ENCODE measurements at regions not wholly inside any gene's neighbourhood (a gene's known extent, or its start where the extent isn't known, plus 50 kb on each side); places are given as distances from the start of the nearest gene placed in this dataset.
A peak's percentile ranks its signal among the peaks of the same experiment; 100 is the strongest.
"Not testable (repeated sequence)": the region's sequence is repeated elsewhere in the genome, so short reads cannot be mapped to it uniquely, and the experiment has no call there.

DNA sequence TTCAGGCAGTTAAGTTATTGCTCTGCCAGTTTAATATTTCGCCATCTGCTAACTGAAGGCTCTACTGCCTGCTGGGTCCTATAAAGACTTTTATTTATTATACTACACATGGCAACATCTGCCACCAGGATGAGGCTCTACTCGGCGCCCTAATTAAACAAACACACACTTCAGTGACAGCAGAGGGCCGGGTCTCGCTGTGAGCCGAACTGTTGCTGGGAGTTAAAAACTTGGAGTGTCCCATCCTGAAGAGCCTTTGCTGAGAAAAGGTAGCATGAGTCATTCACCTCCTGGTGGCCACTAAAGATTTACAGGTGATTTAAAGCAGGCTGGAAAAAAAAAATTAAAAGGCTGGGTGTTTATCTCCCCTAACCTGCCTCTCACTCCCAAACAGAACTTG, 183.7 kb downstream of the NPIPA8 start:
- H3K27ac ChIP-seq (ENCODE audit: insufficient read depth in 1 of 2, low read depth in 1 of 2, low read length in 2 of 2, poor library complexity in 1 of 2, severe bottlenecking in 2 of 2); H3K4me3 ChIP-seq (ENCODE audit: control insufficient read depth in 1 of 7, extremely low read depth in 1 of 7, insufficient read depth in 4 of 7, low read depth in 2 of 7, low read length in 6 of 7); H3K27me3 ChIP-seq (replicated peaks in 2 of 5; ENCODE audit: control insufficient read depth in 4 of 5, insufficient read depth in 5 of 5, low read length in 4 of 5); H3K36me3 ChIP-seq (ENCODE audit: control insufficient read depth in 4 of 4, insufficient read depth in 4 of 4, low read length in 3 of 4); DNase-seq; H3K9me3 ChIP-seq (ENCODE audit: control extremely low read depth in 1 of 5, control insufficient read depth in 4 of 5, insufficient read depth in 2 of 5, low read depth in 1 of 5, low read length in 4 of 5); CTCF ChIA-PET; H3K4me1 ChIP-seq (ENCODE audit: control extremely low read depth in 1 of 4, control insufficient read depth in 4 of 4, insufficient read depth in 4 of 4, low read length in 3 of 4); POLR2A ChIA-PET: not testable (repeated sequence)
- WGBS (ENCODE audit: insufficient coverage) = no CpG with 5 or more reads among the region's 6 CpGs

GRCh38 chr16:18148132-18148531, 188.4 kb downstream of the NPIPA8 start:
- H3K4me3 ChIP-seq (ENCODE audit: control insufficient read depth in 1 of 7, extremely low read depth in 1 of 7, insufficient read depth in 4 of 7, low read depth in 2 of 7, low read length in 6 of 7); H3K36me3 ChIP-seq (ENCODE audit: control insufficient read depth in 4 of 4, insufficient read depth in 4 of 4, low read length in 3 of 4); POLR2A ChIA-PET; CTCF ChIA-PET; H3K9me3 ChIP-seq (ENCODE audit: control extremely low read depth in 1 of 5, control insufficient read depth in 4 of 5, insufficient read depth in 2 of 5, low read depth in 1 of 5, low read length in 4 of 5); H3K27me3 ChIP-seq (replicated peaks in 2 of 5; ENCODE audit: control insufficient read depth in 4 of 5, insufficient read depth in 5 of 5, low read length in 4 of 5); H3K27ac ChIP-seq (ENCODE audit: insufficient read depth in 1 of 2, low read depth in 1 of 2, low read length in 2 of 2, poor library complexity in 1 of 2, severe bottlenecking in 2 of 2); H3K4me1 ChIP-seq (ENCODE audit: control extremely low read depth in 1 of 4, control insufficient read depth in 4 of 4, insufficient read depth in 4 of 4, low read length in 3 of 4); DNase-seq: not testable (repeated sequence)
- no CpG with 5 or more reads among the region's 5 CpGs for WGBS (ENCODE audit: insufficient coverage)

DNA sequence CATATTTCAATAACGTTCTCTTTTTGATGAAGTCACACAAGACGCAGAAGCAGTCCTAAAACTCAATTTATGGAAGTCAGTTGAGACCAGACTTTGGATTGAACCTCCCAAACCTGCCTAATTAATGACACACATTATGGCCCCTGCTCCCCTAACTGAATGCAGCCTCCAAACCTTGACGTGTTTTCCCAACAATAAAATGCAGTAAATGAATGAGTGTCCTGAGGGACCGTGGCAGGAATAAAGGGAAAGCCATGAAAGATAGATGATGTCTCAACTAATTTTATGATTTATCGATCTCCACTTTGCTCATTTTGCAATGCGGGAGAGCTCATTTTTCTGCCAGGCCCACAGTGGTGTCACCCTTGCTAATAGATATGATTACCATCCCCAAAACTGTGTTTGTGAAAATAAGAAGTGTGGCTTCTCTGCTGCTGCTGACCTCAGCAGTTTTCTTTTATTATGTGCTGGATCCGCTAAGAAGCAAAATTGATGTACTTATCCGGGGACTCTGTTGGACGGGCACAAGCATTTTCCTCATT, 189.9 kb downstream of the NPIPA8 start:
- no CpG with 5 or more reads among the region's 9 CpGs for WGBS (ENCODE audit: insufficient coverage)

GRCh38 chr16:18142066-18142465, 194.5 kb downstream of the NPIPA8 start:
- WGBS (ENCODE audit: insufficient coverage) = no CpG with 5 or more reads among the region's 5 CpGs
- POLR2A ChIA-PET; H3K4me3 ChIP-seq (ENCODE audit: control insufficient read depth in 1 of 7, extremely low read depth in 1 of 7, insufficient read depth in 4 of 7, low read depth in 2 of 7, low read length in 6 of 7); H3K27ac ChIP-seq (ENCODE audit: insufficient read depth in 1 of 2, low read depth in 1 of 2, low read length in 2 of 2, poor library complexity in 1 of 2, severe bottlenecking in 2 of 2); H3K4me1 ChIP-seq (ENCODE audit: control extremely low read depth in 1 of 4, control insufficient read depth in 4 of 4, insufficient read depth in 4 of 4, low read length in 3 of 4); H3K9me3 ChIP-seq (ENCODE audit: control extremely low read depth in 1 of 5, control insufficient read depth in 4 of 5, insufficient read depth in 2 of 5, low read depth in 1 of 5, low read length in 4 of 5); H3K36me3 ChIP-seq (ENCODE audit: control insufficient read depth in 4 of 4, insufficient read depth in 4 of 4, low read length in 3 of 4); H3K27me3 ChIP-seq (replicated peaks in 2 of 5; ENCODE audit: control insufficient read depth in 4 of 5, insufficient read depth in 5 of 5, low read length in 4 of 5); CTCF ChIA-PET; DNase-seq: not testable (repeated sequence)

More for the DNA sequence above, 189.9 kb downstream of the NPIPA8 start:
- H3K9me3 ChIP-seq (ENCODE audit: control extremely low read depth in 1 of 5, control insufficient read depth in 4 of 5, insufficient read depth in 2 of 5, low read depth in 1 of 5, low read length in 4 of 5); DNase-seq; H3K36me3 ChIP-seq (ENCODE audit: control insufficient read depth in 4 of 4, insufficient read depth in 4 of 4, low read length in 3 of 4); CTCF ChIA-PET; POLR2A ChIA-PET; H3K4me1 ChIP-seq (ENCODE audit: control extremely low read depth in 1 of 4, control insufficient read depth in 4 of 4, insufficient read depth in 4 of 4, low read length in 3 of 4); H3K27me3 ChIP-seq (replicated peaks in 2 of 5; ENCODE audit: control insufficient read depth in 4 of 5, insufficient read depth in 5 of 5, low read length in 4 of 5); H3K27ac ChIP-seq (ENCODE audit: insufficient read depth in 1 of 2, low read depth in 1 of 2, low read length in 2 of 2, poor library complexity in 1 of 2, severe bottlenecking in 2 of 2); H3K4me3 ChIP-seq (ENCODE audit: control insufficient read depth in 1 of 7, extremely low read depth in 1 of 7, insufficient read depth in 4 of 7, low read depth in 2 of 7, low read length in 6 of 7): not testable (repeated sequence)

DNA sequence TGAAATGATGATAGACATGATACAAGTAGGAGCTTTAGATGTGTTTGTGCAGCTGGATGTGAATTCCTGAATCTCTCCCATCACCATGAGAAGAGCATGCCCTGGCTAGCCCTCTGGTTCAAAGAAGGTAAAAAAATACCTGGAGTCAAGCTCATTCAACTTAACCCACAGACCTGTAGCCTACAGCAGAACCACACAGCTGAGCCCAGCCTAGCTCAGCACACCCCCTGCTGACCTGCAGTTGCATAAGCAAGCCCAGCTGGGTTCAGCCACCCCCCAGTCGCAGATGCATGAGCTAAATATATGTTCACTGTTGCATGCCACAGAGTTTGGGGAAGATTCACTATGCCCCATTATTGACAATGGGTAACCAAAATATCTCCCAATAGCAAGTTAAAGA, 200.2 kb downstream of the NPIPA8 start:
- POLR2A ChIA-PET; H3K27ac ChIP-seq (ENCODE audit: insufficient read depth in 1 of 2, low read depth in 1 of 2, low read length in 2 of 2, poor library complexity in 1 of 2, severe bottlenecking in 2 of 2); H3K4me1 ChIP-seq (ENCODE audit: control extremely low read depth in 1 of 4, control insufficient read depth in 4 of 4, insufficient read depth in 4 of 4, low read length in 3 of 4); H3K27me3 ChIP-seq (replicated peaks in 2 of 5; ENCODE audit: control insufficient read depth in 4 of 5, insufficient read depth in 5 of 5, low read length in 4 of 5); CTCF ChIA-PET; H3K9me3 ChIP-seq (ENCODE audit: control extremely low read depth in 1 of 5, control insufficient read depth in 4 of 5, insufficient read depth in 2 of 5, low read depth in 1 of 5, low read length in 4 of 5); H3K4me3 ChIP-seq (ENCODE audit: control insufficient read depth in 1 of 7, extremely low read depth in 1 of 7, insufficient read depth in 4 of 7, low read depth in 2 of 7, low read length in 6 of 7); H3K36me3 ChIP-seq (ENCODE audit: control insufficient read depth in 4 of 4, insufficient read depth in 4 of 4, low read length in 3 of 4); DNase-seq: not testable (repeated sequence)
- no CpG with 5 or more reads among the region's 1 CpG for WGBS (ENCODE audit: insufficient coverage)

- H3K4me3 ChIP-seq (ENCODE audit: control insufficient read depth in 1 of 7, extremely low read depth in 1 of 7, insufficient read depth in 4 of 7, low read depth in 2 of 7, low read length in 6 of 7); H3K9me3 ChIP-seq (ENCODE audit: control extremely low read depth in 1 of 5, control insufficient read depth in 4 of 5, insufficient read depth in 2 of 5, low read depth in 1 of 5, low read length in 4 of 5); H3K36me3 ChIP-seq (ENCODE audit: control insufficient read depth in 4 of 4, insufficient read depth in 4 of 4, low read length in 3 of 4); H3K27me3 ChIP-seq (replicated peaks in 2 of 5; ENCODE audit: control insufficient read depth in 4 of 5, insufficient read depth in 5 of 5, low read length in 4 of 5); H3K4me1 ChIP-seq (ENCODE audit: control extremely low read depth in 1 of 4, control insufficient read depth in 4 of 4, insufficient read depth in 4 of 4, low read length in 3 of 4); H3K27ac ChIP-seq (ENCODE audit: insufficient read depth in 1 of 2, low read depth in 1 of 2, low read length in 2 of 2, poor library complexity in 1 of 2, severe bottlenecking in 2 of 2); DNase-seq; CTCF ChIA-PET; POLR2A ChIA-PET: not testable (repeated sequence)
- no CpG with 5 or more reads among the region's 4 CpGs for WGBS (ENCODE audit: insufficient coverage)
These were observed 201.5 kb downstream of the NPIPA8 start for GRCh38 chr16:18135024-18135423.

DNA sequence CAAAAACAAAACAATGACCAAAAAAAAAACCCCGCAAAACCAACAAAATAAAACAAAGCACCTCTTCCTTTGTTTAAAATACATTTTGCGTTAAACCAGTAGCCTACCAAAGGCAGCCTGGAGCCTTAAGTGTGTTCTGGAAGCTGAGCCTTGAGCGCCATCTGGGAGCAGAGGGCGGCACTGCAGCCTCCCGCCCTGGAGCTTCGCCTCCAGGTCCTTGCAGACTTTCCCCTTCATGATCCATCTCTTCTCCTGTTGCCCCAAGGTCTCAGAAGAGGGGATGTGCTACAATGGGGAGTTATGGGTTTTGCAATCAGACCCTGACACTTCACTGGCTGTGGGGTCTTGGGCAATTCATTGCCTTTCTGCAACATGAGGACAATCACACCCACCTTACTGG, 204.9 kb downstream of the NPIPA8 start:
- peak in 1 of 3 donors; percentile 0 for DNase-seq
- CTCF ChIA-PET; H3K9me3 ChIP-seq (ENCODE audit: control extremely low read depth in 1 of 5, control insufficient read depth in 4 of 5, insufficient read depth in 2 of 5, low read depth in 1 of 5, low read length in 4 of 5); H3K4me1 ChIP-seq (ENCODE audit: control extremely low read depth in 1 of 4, control insufficient read depth in 4 of 4, insufficient read depth in 4 of 4, low read length in 3 of 4); POLR2A ChIA-PET; H3K4me3 ChIP-seq (ENCODE audit: control insufficient read depth in 1 of 7, extremely low read depth in 1 of 7, insufficient read depth in 4 of 7, low read depth in 2 of 7, low read length in 6 of 7); H3K27ac ChIP-seq (ENCODE audit: insufficient read depth in 1 of 2, low read depth in 1 of 2, low read length in 2 of 2, poor library complexity in 1 of 2, severe bottlenecking in 2 of 2); H3K27me3 ChIP-seq (replicated peaks in 2 of 5; ENCODE audit: control insufficient read depth in 4 of 5, insufficient read depth in 5 of 5, low read length in 4 of 5); H3K36me3 ChIP-seq (ENCODE audit: control insufficient read depth in 4 of 4, insufficient read depth in 4 of 4, low read length in 3 of 4): not testable (repeated sequence)
- WGBS (ENCODE audit: insufficient coverage) = no CpG with 5 or more reads among the region's 6 CpGs
